GM12873 (cell line): ENCODE measurements at regions not wholly inside any gene's neighbourhood (a gene's known extent, or its start where the extent isn't known, plus 50 kb on each side); places are given as distances from the start of the nearest gene placed in this dataset.

ENCODE experiments used
- TF ChIP-seq, protein P1 (sequence below): IDR thresholded peaks from 2 replicates; pipeline ENCODE4 v1.5.1; 2012; ENCODE audit warnings: low read depth, mild to moderate bottlenecking, moderate library complexity, low read length, control low read depth; ENCODE audit not compliant: insufficient read depth; ENCODE audit errors: missing control alignments

DNA sequence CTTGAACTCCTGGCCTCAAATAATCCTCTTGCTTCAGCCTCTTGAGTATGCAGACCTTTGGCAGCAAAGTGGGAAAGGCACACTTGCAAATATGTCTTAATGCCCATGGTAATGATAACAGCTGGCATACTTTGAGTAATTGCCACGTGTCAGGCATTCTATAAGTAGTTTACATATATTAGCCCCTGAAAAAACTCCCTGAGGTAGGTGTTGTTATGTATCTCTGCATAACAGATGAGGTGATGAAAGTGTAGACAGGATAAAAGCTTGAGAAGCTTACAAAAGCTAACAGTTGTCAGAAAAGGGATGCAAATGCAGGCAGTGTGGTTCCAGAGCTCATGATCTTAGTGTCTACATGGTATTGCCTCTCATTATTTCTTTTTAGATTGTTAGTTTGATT, 291.1 kb upstream of the C11orf87 start:
- TF ChIP-seq, protein P1, sequence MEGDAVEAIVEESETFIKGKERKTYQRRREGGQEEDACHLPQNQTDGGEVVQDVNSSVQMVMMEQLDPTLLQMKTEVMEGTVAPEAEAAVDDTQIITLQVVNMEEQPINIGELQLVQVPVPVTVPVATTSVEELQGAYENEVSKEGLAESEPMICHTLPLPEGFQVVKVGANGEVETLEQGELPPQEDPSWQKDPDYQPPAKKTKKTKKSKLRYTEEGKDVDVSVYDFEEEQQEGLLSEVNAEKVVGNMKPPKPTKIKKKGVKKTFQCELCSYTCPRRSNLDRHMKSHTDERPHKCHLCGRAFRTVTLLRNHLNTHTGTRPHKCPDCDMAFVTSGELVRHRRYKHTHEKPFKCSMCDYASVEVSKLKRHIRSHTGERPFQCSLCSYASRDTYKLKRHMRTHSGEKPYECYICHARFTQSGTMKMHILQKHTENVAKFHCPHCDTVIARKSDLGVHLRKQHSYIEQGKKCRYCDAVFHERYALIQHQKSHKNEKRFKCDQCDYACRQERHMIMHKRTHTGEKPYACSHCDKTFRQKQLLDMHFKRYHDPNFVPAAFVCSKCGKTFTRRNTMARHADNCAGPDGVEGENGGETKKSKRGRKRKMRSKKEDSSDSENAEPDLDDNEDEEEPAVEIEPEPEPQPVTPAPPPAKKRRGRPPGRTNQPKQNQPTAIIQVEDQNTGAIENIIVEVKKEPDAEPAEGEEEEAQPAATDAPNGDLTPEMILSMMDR = no peak

DNA sequence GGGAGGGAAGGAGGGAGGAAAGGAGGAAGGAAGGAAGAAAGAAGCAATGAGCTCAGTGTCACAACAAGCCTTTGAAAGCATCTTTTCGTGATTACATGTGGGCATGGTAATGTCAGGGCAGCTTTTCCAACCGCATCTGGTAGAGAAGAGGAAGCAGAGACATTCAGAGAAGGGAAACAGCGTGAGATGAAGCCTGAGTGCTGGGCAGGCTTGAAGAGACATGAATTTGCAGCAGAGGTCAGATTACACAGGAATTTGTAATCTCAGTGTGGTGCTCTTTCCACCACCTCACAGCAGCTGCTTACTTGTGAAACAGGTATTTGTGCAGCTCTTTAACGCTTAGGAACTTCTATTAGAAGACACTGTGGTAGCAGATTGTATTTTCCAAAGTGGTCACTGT, 289.5 kb upstream of the C11orf87 start:
- TF ChIP-seq, protein P1 = no peak

DNA sequence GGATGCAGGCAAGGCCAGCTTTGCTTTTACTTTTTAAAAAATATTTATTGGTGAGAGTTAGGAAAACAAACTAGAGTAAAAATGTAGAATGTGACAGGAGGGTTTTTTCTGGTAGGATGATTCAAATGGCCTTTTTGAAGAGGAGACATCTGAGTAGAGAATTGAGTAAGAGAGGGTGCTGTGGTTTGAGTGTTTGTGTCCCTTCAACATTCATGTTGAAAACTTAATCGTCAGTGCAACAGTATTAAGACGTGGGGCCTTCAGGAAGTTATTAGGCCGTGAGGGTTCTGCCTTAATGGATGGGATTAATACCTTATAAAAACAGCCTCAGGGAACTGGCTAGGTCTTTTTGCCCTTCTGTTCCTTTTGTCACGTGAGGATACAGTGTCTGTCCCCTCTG, 288.8 kb upstream of the C11orf87 start:
- TF ChIP-seq, protein P1 = no peak

DNA sequence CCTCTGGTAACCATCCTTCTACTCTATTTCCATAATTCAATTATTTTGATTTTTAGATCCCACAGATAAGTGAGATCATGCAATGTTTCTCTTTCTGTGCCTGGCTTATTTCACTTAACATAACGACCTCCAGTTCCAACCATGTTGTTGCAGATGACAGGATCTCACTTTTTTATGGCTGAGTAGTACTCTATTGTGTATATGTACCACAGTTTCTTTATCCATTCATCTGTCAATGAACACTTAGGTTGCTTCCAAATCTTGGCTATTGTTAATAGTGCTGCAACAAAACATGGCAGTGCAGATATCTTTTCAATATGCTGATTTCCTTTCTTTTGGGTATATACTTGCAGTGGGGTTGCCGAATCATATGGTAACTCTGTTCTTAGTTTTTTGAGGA, 286.4 kb upstream of the C11orf87 start:
- TF ChIP-seq, protein P1 = no peak

DNA sequence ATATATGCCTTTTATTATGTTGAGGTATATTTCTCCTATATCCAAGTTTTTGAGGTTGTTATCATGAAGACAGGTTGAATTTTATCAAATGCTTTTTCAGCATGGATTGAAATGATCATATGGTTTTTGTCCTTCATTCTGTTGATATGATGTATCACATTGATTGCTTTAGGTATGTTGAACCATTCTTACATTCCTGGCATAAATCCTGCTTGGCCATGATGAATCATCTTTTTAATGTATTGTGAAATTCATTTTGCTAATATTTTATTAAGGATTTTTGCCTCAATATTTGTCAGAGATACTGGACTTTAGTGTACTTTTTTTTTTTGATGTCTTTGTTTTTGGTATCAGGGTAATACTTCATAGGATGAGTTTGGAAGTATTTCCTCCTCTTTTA, 283.8 kb upstream of the C11orf87 start:
- TF ChIP-seq, protein P1 = no peak

DNA sequence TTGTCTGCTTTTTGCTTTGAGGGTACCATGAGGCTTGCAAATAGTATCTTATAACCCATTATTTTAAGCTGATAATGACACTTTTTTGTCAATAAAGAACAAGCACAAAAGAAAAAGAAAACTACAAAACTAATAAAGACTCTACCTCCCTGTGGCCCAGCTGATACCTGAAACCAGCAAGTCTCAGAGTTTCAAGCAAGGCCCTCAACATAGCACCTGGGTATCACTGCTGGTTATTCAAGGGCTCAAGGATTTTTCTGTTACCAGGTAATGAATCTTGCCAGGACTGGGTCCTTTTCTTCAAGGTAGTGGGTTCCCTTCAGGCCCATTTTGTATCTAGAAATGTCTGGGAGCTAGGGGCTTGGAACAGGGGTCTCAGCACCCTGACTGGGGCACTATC, 281.6 kb upstream of the C11orf87 start:
- TF ChIP-seq, protein P1 = no peak

DNA sequence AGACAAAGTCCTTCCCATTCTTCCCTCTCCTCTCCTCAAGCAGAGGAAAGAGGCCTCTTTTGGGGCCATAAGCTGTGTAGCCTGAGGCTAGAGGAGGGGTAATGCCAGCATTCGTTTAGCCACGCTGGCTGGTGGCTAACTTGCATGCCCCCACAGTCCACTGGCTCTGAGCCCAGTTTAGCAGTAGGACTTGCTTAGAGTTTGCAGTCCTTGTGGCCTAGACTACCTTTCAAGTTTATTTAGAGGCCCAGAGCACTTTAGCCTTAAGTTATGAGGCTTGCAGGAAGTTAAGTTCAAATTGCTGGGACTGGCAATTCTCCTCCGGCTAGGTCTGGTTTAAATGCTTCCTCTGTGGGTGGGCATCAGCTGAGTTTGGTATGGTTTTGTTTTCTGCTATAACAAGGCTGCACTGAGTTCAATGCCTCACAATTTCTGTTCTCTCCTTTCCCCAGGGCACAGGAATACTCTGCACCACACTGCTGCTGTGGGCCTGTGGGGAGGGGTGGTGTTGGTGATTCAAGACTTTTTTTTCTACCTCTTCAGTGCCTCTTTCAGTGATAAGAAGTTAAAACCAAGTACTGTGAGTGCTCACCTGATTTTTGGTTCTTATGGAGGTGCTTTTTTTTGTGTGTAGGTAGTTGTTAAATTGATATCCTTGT, 281.0 kb upstream of the C11orf87 start:
- TF ChIP-seq, protein P1 = no peak
